Panc1 (cell line): ENCODE measurements at regions not wholly inside any gene's neighbourhood (a gene's known extent, or its start where the extent isn't known, plus 50 kb on each side); places are given as distances from the start of the nearest gene placed in this dataset.

Experiments used
- ATAC-seq: fragments of 200-7000 bp; cut with Tn5 transposase; 2 replicates; pipeline ENCODE4 v1.9.1; 2020; ENCODE audit warnings: mild to moderate bottlenecking, moderate library complexity
- BruUV-seq: library from RNA; stranded (reverse); fragments of 400-500 nt; replicated peaks from 2 replicates; lab custom pipeline; 2021; lab: Mats Ljungman, UMichigan
- CTCF ChIA-PET: fragments of 300-600 bp; sonication (Branson Sonifier 250); formaldehyde crosslinking; loops from one replicate; lab custom pipeline; 2022; ENCODE audit warnings: antibody characterized with exemption; lab: Charles Lee
- POLR2A ChIA-PET: fragments of 300-600 bp; sonication (Branson Sonifier 250); formaldehyde crosslinking; loops from one replicate; lab custom pipeline; 2022; ENCODE audit warnings: antibody characterized with exemption; lab: Charles Lee
- DNase-seq: peaks from one replicate; pipeline ENCODE4 v3.0.0-alpha.2; 2010; ENCODE audit warnings: low read depth, low spot score
- H3K27ac ChIP-seq: 2 replicates; pipeline ENCODE4 v1.5.1; 2011; ENCODE audit warnings: mild to moderate bottlenecking, low read length, inconsistent platforms
- H3K27me3 ChIP-seq: fragments of 200-500 bp; sonication (Bioruptor generic); 2 replicates; pipeline ENCODE4 v1.6.0; 2014; ENCODE audit warnings: low read length, inconsistent platforms; ENCODE audit not compliant: control insufficient read depth, insufficient read depth
- H3K36me3 ChIP-seq: fragments of 200-500 bp; sonication (Bioruptor generic); 2 replicates; pipeline ENCODE4 v1.5.1; 2014; ENCODE audit warnings: inconsistent platforms, mild to moderate bottlenecking, low read length, moderate library complexity; ENCODE audit not compliant: control insufficient read depth, insufficient read depth
- H3K4me1 ChIP-seq: 2 replicates; pipeline ENCODE4 v1.5.1; 2011; ENCODE audit warnings: inconsistent platforms, mild to moderate bottlenecking, low read length, moderate library complexity; ENCODE audit not compliant: control insufficient read depth, insufficient read depth
- H3K4me3 ChIP-seq, 2 experiments: 2 replicates each; pipeline ENCODE4 v1.5.1; 2011 to 2012; ENCODE audit warnings: low read depth in 2 of 2, low read length in 2 of 2, mild to moderate bottlenecking in 2 of 2, inconsistent platforms in 1 of 2, moderate library complexity in 1 of 2
- H3K9me3 ChIP-seq: fragments of 200-500 bp; sonication (Bioruptor generic); 2 replicates; pipeline ENCODE4 v1.5.1; 2014; ENCODE audit warnings: low read depth, mild to moderate bottlenecking, inconsistent platforms, low read length, moderate library complexity; ENCODE audit not compliant: control insufficient read depth, insufficient read depth
- CTCF ChIP-seq: fragments of 450-650 bp; IDR thresholded peaks from 2 replicates; pipeline ENCODE4 v1.5.1; 2017; ENCODE audit warnings: mild to moderate bottlenecking
- POLR2AphosphoS5 ChIP-seq: IDR thresholded peaks from 2 replicates; pipeline ENCODE4 v1.6.1; 2012; ENCODE audit warnings: mild to moderate bottlenecking, low read depth, low read length, moderate library complexity
- REST ChIP-seq, 2 experiments: IDR thresholded peaks; 2 replicates each; pipeline ENCODE4 v1.6.1; 2011 to 2012; ENCODE audit warnings: low read depth in 2 of 2, control low read depth in 1 of 2, low read length in 1 of 2, mild to moderate bottlenecking in 1 of 2, moderate library complexity in 1 of 2; ENCODE audit not compliant: insufficient read depth in 1 of 2
- SIN3A ChIP-seq: IDR thresholded peaks from 2 replicates; pipeline ENCODE4 v1.6.1; 2012; ENCODE audit warnings: low read depth, mild to moderate bottlenecking, low read length, moderate library complexity, borderline replicate concordance; ENCODE audit not compliant: insufficient read depth
- TCF7L2 ChIP-seq: IDR thresholded peaks from 2 replicates; pipeline ENCODE4 v1.6.1; 2011; ENCODE audit warnings: mild to moderate bottlenecking, low read depth, low read length, inconsistent platforms
- in situ Hi-C: cut with HindIII; loops from 2 replicates; pipeline ENCODE4 v1.10.0; 2016; ENCODE audit warnings: low sequenced_read_pairs, low pct_unique_long_range_greater_than_20kb
- intact Hi-C: fragments of 100-400 bp; cut with micrococcal nuclease; formaldehyde crosslinking; loops from one replicate; pipeline ENCODE4 v1.10.0; 2022; ENCODE audit not compliant: unreplicated experiment

- ChIA-PET CTCF (no interaction called here), POLR2A (no interaction called here)
- H3K4me3 ChIP-seq, result no peak overlapping the region
- no peaks in the 10 kb centered on the region for H3K4me1 ChIP-seq
- DNase-seq (no peak), ATAC-seq (no peak)
- no peaks in the 10 kb centered on the region for H3K27me3 ChIP-seq
- intact Hi-C loops, result no loop called here
- BruUV-seq, result no TSS peak
- TF ChIP-seq CTCF (no peak), SIN3A (no peak)
- in situ Hi-C loops, result no loop called here
- no peaks in the 10 kb centered on the region for H3K36me3 ChIP-seq
- no peaks in the 10 kb centered on the region; the same call in 1 of the 2 replicates for H3K9me3 ChIP-seq
- no peak overlapping the region for H3K27ac ChIP-seq
These were observed 936.2 kb downstream of the ROBO2 start for GRCh38 chr3:77976079-77976478.

- Histone ChIP-seq H3K27me3 (no peaks in the 10 kb centered on the region), H3K4me1 (no peaks in the 10 kb centered on the region), H3K36me3 (no peaks in the 10 kb centered on the region), H3K27ac (no peak overlapping the region), H3K4me3 (no peak overlapping the region), H3K9me3 (no peaks in the 10 kb centered on the region)
- ATAC-seq (no peak), DNase-seq (no peak)
- ChIA-PET CTCF (no interaction called here), POLR2A (no interaction called here)
- TF ChIP-seq CTCF, result no peak
- TF ChIP-seq REST (IDR thresholded peaks at IDR 0.05; ENCODE audit: insufficient read depth in 1 of 2, low read depth in 2 of 2, low read length in 1 of 2), result no peak
- TF ChIP-seq TCF7L2, result no peak
- TF ChIP-seq SIN3A, result no peak
- TF ChIP-seq POLR2AphosphoS5, result no peak
- intact Hi-C loops, result no loop called here
- in situ Hi-C loops, result no loop called here
- no TSS peak for BruUV-seq
These were observed 963.2 kb downstream of the ROBO2 start for GRCh38 chr3:78003090-78003489.
